Fibroblast of lung (primary cell): ENCODE measurements at regions not wholly inside any gene's neighbourhood (a gene's known extent, or its start where the extent isn't known, plus 50 kb on each side); places are given as distances from the start of the nearest gene placed in this dataset.

Experiments
- DNase-seq, 2 donors: peaks; one replicate each; pipeline versions ENCODE4 v3.0.0 to v3.0.0-alpha.2; 2010; ENCODE audit warnings: low read depth in 2 of 2
- H2AFZ ChIP-seq: 2 replicates; pipeline ENCODE4 v1.5.1; 2012; ENCODE audit warnings: low read length, control low read depth, inconsistent platforms
- H3K27ac ChIP-seq: 2 replicates; pipeline ENCODE4 v1.5.1; 2011; ENCODE audit warnings: low read length, control low read depth; ENCODE audit not compliant: insufficient read depth
- H3K27me3 ChIP-seq: 2 replicates; pipeline ENCODE4 v1.5.1; 2011; ENCODE audit warnings: mild to moderate bottlenecking, low read length; ENCODE audit not compliant: control insufficient read depth, insufficient read depth
- H3K36me3 ChIP-seq: 2 replicates; pipeline ENCODE4 v1.5.1; 2011; ENCODE audit warnings: low read length; ENCODE audit not compliant: control insufficient read depth, insufficient read depth
- H3K4me1 ChIP-seq: 2 replicates; pipeline ENCODE4 v1.5.1; 2011; ENCODE audit warnings: low read length; ENCODE audit not compliant: control insufficient read depth, insufficient read depth; ENCODE audit errors: extremely low read depth
- H3K4me2 ChIP-seq: 2 replicates; pipeline ENCODE4 v1.5.1; 2011; ENCODE audit warnings: low read length, control low read depth; ENCODE audit not compliant: insufficient read depth; ENCODE audit errors: extremely low read depth
- H3K4me3 ChIP-seq, 4 experiments: fragments of 200-600 bp in 1 of 4; sonication (generic) in 1 of 4; replicated peaks in 1 of 4; 2 replicates each; pipeline ENCODE4 v1.5.1; 2011 to 2016; ENCODE audit warnings: low read length in 4 of 4, low read depth in 3 of 4, mild to moderate bottlenecking in 3 of 4, control low read depth in 2 of 4, inconsistent platforms in 1 of 4, mixed read lengths in 1 of 4; ENCODE audit not compliant: insufficient read depth in 1 of 4; ENCODE audit errors: control extremely low read depth in 1 of 4
- H3K79me2 ChIP-seq: 2 replicates; pipeline ENCODE4 v1.5.1; 2012; ENCODE audit warnings: mild to moderate bottlenecking, low read length, inconsistent platforms; ENCODE audit not compliant: control insufficient read depth, insufficient read depth
- H3K9ac ChIP-seq: 2 replicates; pipeline ENCODE4 v1.5.1; 2011; ENCODE audit warnings: mild to moderate bottlenecking, low read length, control low read depth; ENCODE audit not compliant: insufficient read depth
- H3K9me3 ChIP-seq: 2 replicates; pipeline ENCODE4 v1.5.1; 2012; ENCODE audit warnings: low read depth, low read length; ENCODE audit not compliant: control insufficient read depth, insufficient read depth
- H4K20me1 ChIP-seq: 2 replicates; pipeline ENCODE4 v1.5.1; 2011; ENCODE audit warnings: low read length; ENCODE audit not compliant: control insufficient read depth, insufficient read depth; ENCODE audit errors: extremely low read depth
- CTCF ChIP-seq, 2 donors: IDR thresholded peaks in 1 of 2; conservative IDR thresholded peaks in 1 of 2; 1 replicate in 1 of 2; 2 replicates in 1 of 2; pipeline ENCODE4 v1.5.1; 2011 to 2012; ENCODE audit warnings: low read length in 2 of 2, control low read depth in 1 of 2, inconsistent platforms in 1 of 2, low read depth in 1 of 2, mild to moderate bottlenecking in 1 of 2
- EZH2 ChIP-seq: IDR thresholded peaks from 2 replicates; pipeline ENCODE4 v1.5.1; 2012; ENCODE audit warnings: low read length, control low read depth, mild to moderate bottlenecking; ENCODE audit errors: missing control alignments

- no peaks in the 10 kb centered on the region for H3K36me3 ChIP-seq
- no peak overlapping the region for H3K27ac ChIP-seq
- H4K20me1 ChIP-seq: no peaks in the 10 kb centered on the region
- H3K27me3 ChIP-seq: no peaks in the 10 kb centered on the region
- H3K4me1 ChIP-seq: no peaks in the 10 kb centered on the region
- TF ChIP-seq CTCF (conservative IDR thresholded peaks at IDR 0.05 in 1 of 2, IDR thresholded peaks at IDR 0.05 in 1 of 2; ENCODE audit: low read depth in 1 of 2, low read length in 2 of 2) (no peak), EZH2 (no peak)
- peak in 1 of 2 donors; percentile 13 for DNase-seq
- no peak overlapping the region for H2AFZ ChIP-seq
- H3K79me2 ChIP-seq: no peaks in the 10 kb centered on the region
- H3K4me2 ChIP-seq: no peak overlapping the region
- no peak overlapping the region for H3K9ac ChIP-seq
- H3K4me3 ChIP-seq: no peak overlapping the region
- H3K9me3 ChIP-seq: no peaks in the 10 kb centered on the region
Measured at GRCh38 chrX:129144172-129145038, 378.9 kb downstream of the SMARCA1 start.

- no peaks in the 10 kb centered on the region for H3K9me3 ChIP-seq
- peak in 1 of 2 donors; percentile 35 for DNase-seq
- H3K9ac ChIP-seq: no peak overlapping the region
- no peaks in the 10 kb centered on the region for H3K4me1 ChIP-seq
- no peak for TF ChIP-seq EZH2
- TF ChIP-seq CTCF (conservative IDR thresholded peaks at IDR 0.05 in 1 of 2, IDR thresholded peaks at IDR 0.05 in 1 of 2; ENCODE audit: low read depth in 1 of 2, low read length in 2 of 2): no peak
- no peaks in the 10 kb centered on the region for H3K79me2 ChIP-seq
- no peaks in the 10 kb centered on the region for H3K27me3 ChIP-seq
- no peak overlapping the region for H3K4me3 ChIP-seq
- no peak overlapping the region for H3K4me2 ChIP-seq
- no peaks in the 10 kb centered on the region for H3K36me3 ChIP-seq
- no peak overlapping the region for H2AFZ ChIP-seq
- H4K20me1 ChIP-seq: no peaks in the 10 kb centered on the region
- no peak overlapping the region for H3K27ac ChIP-seq
Measured at GRCh38 chrX:129139837-129140598, 383.3 kb downstream of the SMARCA1 start.

- Histone ChIP-seq H3K9ac (no peak overlapping the region), H3K79me2 (no peaks in the 10 kb centered on the region), H2AFZ (no peak overlapping the region), H3K4me2 (no peak overlapping the region), H3K4me3 (no peak overlapping the region), H3K4me1 (no peaks in the 10 kb centered on the region), H4K20me1 (no peaks in the 10 kb centered on the region), H3K27me3 (no peaks in the 10 kb centered on the region), H3K36me3 (no peaks in the 10 kb centered on the region), H3K9me3 (no peaks in the 10 kb centered on the region), H3K27ac (no peak overlapping the region)
- no peak for DNase-seq
- TF ChIP-seq EZH2 (no peak), CTCF (conservative IDR thresholded peaks at IDR 0.05 in 1 of 2, IDR thresholded peaks at IDR 0.05 in 1 of 2; ENCODE audit: low read depth in 1 of 2, low read length in 2 of 2) (no peak)
Measured at GRCh38 chrX:129125122-129125914, 398.0 kb downstream of the SMARCA1 start.
